GM19238 (cell line): ENCODE measurements at regions not wholly inside any gene's neighbourhood (a gene's known extent, or its start where the extent isn't known, plus 50 kb on each side); places are given as distances from the start of the nearest gene placed in this dataset.

Experiments used
- DNase-seq: peaks from one replicate; pipeline ENCODE4 v3.0.0; 2011; ENCODE audit warnings: low spot score; ENCODE audit not compliant: insufficient read length

DNA sequence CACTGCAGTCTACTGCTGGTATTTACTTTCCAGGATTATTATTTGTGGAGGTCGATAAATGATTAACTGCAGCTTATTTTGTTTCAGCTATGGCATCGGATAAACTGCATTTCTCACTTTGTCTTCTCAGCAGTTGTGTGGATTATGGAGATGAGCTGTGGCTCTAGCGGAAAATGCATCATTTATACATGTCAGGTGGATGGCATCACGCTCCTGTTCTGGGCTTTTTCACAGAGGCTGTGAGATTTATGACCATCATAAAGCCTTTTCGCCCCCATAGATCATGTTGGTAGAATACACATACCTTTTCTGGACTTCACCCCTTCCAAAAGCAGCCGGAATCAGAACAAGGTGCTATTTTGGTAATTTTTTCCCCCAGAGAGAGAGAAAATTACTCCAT is 118.8 kb upstream of the MAGEB18 start:
- DNase-seq = no peak

DNA sequence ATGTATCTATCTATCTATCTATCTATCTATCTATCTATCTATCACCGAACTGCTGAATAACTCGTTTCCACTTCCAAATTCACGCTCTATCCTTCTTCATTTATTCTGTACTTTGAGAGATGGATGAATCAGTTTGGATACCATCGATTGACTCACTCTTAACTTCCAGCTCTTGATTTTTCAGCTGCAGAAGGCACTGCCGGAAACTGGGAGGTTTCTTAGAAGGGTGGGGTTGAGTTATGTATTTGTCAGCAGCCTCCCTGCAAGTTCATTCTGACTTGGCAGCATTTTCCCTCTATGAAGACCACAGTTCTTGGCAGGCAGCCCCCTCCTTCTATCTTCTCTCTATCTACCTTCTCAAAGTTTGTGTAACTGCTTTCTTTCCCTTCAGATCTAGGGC is 112.0 kb upstream of the MAGEB18 start:
- no peak for DNase-seq

DNA sequence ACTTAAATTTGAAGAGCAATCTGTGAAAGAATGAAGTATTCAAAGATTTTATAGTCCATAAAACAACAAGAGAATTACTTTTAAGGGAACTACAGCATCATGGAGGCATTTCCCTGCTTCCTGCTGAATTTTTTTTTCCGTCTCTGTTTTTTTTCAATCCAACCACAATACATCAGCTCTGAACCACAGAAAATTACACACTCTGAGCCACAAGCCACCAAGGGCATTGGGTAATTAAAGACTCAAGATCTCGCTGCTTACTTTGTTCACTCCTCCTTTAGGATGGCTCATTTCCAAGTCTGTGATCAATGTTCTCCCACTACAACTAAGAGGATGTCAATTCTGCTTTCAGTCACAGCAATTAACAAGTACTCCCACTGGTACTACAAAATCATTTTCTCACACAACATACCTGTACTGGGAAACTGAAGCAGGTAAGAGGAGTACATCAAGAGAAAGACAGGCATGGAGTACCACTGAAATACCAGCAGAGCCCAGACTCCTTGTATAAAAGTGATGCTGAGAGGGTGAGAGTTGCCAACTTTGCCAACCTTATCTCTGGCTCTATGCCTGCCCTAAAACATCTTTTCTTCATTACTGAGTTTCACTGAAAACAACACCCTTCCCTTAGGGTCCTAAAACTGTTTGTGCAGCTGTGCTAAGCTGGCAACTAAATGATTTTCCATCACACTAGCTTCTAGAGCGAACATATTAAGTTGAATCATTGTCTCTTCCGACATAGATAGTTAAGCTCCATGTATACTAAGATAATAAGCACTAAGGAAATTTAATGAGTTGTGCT is 105.8 kb upstream of the MAGEB18 start:
- DNase-seq = no peak

DNA sequence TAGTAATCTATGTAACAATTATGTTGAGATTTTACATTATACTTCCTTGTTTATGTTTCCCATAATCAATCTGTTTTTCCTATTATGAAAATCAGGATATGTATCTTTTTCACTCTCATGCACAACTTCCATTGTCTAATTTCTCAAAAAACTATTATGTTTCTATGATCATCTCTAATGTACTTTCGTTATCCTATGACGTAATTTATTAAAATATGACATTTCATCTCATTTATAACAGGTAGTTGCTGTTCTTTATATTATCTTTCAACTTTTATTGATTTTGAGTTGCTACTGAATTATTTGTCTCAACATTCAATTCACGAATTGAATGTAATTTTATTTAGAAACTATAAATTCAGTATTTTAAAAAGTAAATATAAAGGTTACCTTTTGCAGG is 100.8 kb upstream of the MAGEB18 start:
- DNase-seq = no peak

DNA sequence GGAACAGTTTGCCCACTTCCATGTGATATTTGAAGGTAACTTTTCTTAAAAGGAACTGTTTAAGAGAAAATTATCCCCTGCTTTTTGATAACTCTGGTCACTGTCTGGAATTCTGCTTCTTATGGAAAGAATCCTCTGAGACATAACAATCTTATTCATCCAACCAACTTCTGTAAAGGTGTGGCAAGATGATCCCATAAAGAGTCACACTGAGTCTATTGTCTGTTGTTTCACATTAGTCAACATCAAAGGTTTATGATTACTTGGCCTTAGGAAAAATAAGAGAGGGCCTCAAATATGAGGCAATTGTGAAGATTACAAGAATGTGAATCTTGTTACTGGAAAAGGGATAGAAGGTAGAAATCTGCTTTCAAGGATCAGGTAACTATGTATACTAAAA is 88.0 kb upstream of the MAGEB18 start:
- DNase-seq = no peak

DNA sequence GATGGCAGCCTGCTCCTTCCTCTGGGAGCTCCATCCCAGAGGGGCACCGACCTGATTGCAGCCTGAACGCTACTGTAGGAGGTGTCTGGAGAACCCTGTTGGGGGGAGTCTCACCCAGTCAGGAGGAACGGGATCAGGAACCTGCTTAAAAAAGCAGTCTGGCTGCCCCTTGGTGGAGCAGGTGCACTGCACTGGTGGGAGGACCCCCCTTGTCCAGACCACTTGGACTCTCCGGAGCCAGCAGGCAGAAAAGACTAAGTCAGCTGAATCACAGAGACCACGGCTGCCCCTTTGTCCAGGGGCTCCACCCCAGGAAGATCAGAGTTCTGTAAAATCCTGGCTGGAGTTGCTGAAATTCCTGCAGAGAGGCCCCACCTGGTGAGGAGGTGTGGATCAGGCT is 67.3 kb upstream of the MAGEB18 start:
- no peak for DNase-seq

DNA sequence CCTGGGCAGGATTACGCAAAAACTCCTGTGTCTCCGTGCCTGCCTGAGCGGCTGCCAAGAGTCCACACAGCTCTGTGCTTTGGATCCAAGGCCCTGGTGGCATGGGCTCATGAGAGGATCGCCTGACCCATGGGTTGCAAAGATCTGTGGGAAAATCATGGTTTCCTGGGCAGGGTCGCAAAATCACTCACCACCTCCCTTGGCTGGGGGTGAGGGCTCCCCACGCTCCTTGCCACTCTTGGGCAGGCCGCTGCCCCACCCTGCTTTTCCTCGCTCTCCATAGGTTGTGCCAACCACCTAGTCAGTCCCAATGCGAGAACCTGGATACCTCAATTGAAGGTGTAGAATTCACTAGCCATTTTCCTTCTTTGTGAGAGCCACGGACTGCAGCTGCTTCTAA is 66.5 kb upstream of the MAGEB18 start:
- no peak for DNase-seq

DNA sequence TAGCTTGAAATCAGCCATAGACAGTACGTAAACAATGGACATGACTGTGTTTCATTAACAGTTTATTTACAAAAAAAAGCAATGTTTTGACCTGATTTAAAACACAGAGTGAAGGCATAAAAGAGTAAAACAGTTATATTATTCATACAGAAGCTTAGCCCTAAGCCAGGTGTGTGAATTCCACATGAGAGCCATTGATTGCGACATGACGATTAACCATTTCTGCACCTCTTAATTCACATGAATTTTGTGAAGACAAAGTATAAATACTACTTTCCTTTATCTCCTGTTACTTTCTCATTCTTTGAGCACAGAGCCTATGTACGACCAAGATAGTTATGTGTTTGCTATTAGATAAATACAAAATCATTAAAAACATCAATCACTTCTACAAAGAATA is 55.0 kb upstream of the MAGEB18 start:
- DNase-seq = no peak
